Right atrium auricular region (tissue), 2 donors: ENCODE measurements at regions not wholly inside any gene's neighbourhood (a gene's known extent, or its start where the extent isn't known, plus 50 kb on each side); places are given as distances from the start of the nearest gene placed in this dataset.
A peak's percentile ranks its signal among the peaks of the same experiment; 100 is the strongest.
"Not testable (repeated sequence)": the region's sequence is repeated elsewhere in the genome, so short reads cannot be mapped to it uniquely, and the experiment has no call there.

Experiments used
- DNase-seq: peaks from one replicate; pipeline ENCODE4 v3.0.0-alpha.2; 2019; ENCODE audit warnings: low spot score
- H3K27ac ChIP-seq, 2 donors: fragments of 200-600 bp; sonication (generic); 1 replicate in 1 of 2; 2 replicates in 1 of 2; pipeline ENCODE4 v1.5.1; 2016 to 2019
- H3K27me3 ChIP-seq, 2 donors: fragments of 200-600 bp; sonication (generic); one replicate each; pipeline versions ENCODE4 v1.5.1 to v1.6.0; 2017 to 2019
- H3K36me3 ChIP-seq: fragments of 200-600 bp; sonication (generic); one replicate; pipeline ENCODE4 v1.5.1; 2016
- H3K4me1 ChIP-seq, 2 donors: fragments of 200-600 bp; sonication (generic); one replicate each; pipeline versions ENCODE4 v1.5.1 to v1.6.0; 2017 to 2019
- H3K4me3 ChIP-seq, 2 donors: fragments of 200-600 bp; sonication (generic); 1 replicate in 1 of 2; 2 replicates in 1 of 2; pipeline ENCODE4 v1.5.1; 2017 to 2019; ENCODE audit warnings: mild to moderate bottlenecking in 1 of 2, moderate library complexity in 1 of 2
- H3K9me3 ChIP-seq, 2 donors: fragments of 200-600 bp; sonication (generic); one replicate each; pipeline ENCODE4 v1.5.1; 2019
- CTCF ChIP-seq, 2 donors: fragments of 200-600 bp; sonication (generic); IDR thresholded peaks; one replicate each; pipeline ENCODE4 v1.5.1; 2019; ENCODE audit warnings: antibody characterized with exemption in 2 of 2

DNA sequence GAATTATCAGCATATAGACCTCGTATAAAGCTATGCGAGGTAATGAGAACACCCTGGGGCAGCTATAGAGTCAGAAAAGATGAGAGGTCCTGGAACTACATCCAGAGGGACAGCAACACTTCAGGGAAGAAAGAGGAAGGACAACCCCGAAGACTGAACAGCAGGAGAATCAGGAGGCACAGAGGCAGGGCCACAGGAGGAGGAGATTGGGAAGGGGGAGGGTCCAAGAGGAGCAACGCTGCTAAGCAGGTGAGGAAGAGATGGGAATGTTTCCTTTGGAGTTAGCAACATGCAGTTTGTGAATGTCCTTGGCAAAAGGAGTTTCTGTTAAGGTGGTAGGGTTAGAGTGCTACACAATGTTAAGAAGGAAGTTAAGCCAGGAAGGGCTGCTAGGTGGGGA is 79.5 kb upstream of the OLIG3 start:
- H3K9me3 ChIP-seq: no peaks in the 10 kb centered on the region
- no peak for TF ChIP-seq CTCF (IDR thresholded peaks at IDR 0.05)
- no peak overlapping the region for H3K4me3 ChIP-seq
- no peak for DNase-seq
- H3K4me1 ChIP-seq: no peaks in the 10 kb centered on the region
- no peaks in the 10 kb centered on the region for H3K27me3 ChIP-seq
- H3K27ac ChIP-seq: no peak overlapping the region
- H3K36me3 ChIP-seq: no peaks in the 10 kb centered on the region

- no peak for DNase-seq
- TF ChIP-seq CTCF (IDR thresholded peaks at IDR 0.05): no peak
- H3K27me3 ChIP-seq: no peaks in the 10 kb centered on the region
- no peak overlapping the region for H3K27ac ChIP-seq
- no peaks in the 10 kb centered on the region for H3K4me1 ChIP-seq
- H3K9me3 ChIP-seq: no peaks in the 10 kb centered on the region
- no peaks in the 10 kb centered on the region for H3K36me3 ChIP-seq
- no peak overlapping the region for H3K4me3 ChIP-seq
Measured at GRCh38 chr6:137579612-137580011, 85.4 kb upstream of the OLIG3 start.

GRCh38 chr6:137581019-137581707 is 87.0 kb upstream of the OLIG3 start:
- no peak overlapping the region for H3K4me3 ChIP-seq
- no peak for TF ChIP-seq CTCF (IDR thresholded peaks at IDR 0.05)
- no peak overlapping the region for H3K27ac ChIP-seq
- DNase-seq: no peak
- no peaks in the 10 kb centered on the region for H3K4me1 ChIP-seq
- H3K36me3 ChIP-seq: no peaks in the 10 kb centered on the region
- H3K9me3 ChIP-seq: no peaks in the 10 kb centered on the region
- H3K27me3 ChIP-seq: no peaks in the 10 kb centered on the region

GRCh38 chr6:137583519-137583918 is 89.3 kb upstream of the OLIG3 start:
- H3K4me3 ChIP-seq, H3K4me1 ChIP-seq, H3K36me3 ChIP-seq, H3K27ac ChIP-seq, DNase-seq, H3K27me3 ChIP-seq, H3K9me3 ChIP-seq: not testable (repeated sequence)

- Histone ChIP-seq H3K36me3 (no peaks in the 10 kb centered on the region), H3K4me3 (no peak overlapping the region), H3K9me3 (peaks cover 0 to 15% of the 10 kb centered on the region in 2 donors), H3K4me1 (no peaks in the 10 kb centered on the region), H3K27me3 (no peaks in the 10 kb centered on the region), H3K27ac (no peak overlapping the region)
- DNase-seq: no peak
- no peak for TF ChIP-seq CTCF (IDR thresholded peaks at IDR 0.05)
Measured at GRCh38 chr6:137588472-137588871, 94.3 kb upstream of the OLIG3 start.

GRCh38 chr6:137589067-137589848 is 95.1 kb upstream of the OLIG3 start:
- peaks cover 0 to 19% of the 10 kb centered on the region in 2 donors for H3K9me3 ChIP-seq
- H3K4me1 ChIP-seq: no peaks in the 10 kb centered on the region
- no peak for DNase-seq
- no peak overlapping the region for H3K4me3 ChIP-seq
- peak in 1 of 2 donors; percentile 30 for TF ChIP-seq CTCF (IDR thresholded peaks at IDR 0.05)
- H3K27ac ChIP-seq: no peak overlapping the region
- no peaks in the 10 kb centered on the region for H3K27me3 ChIP-seq
- no peaks in the 10 kb centered on the region for H3K36me3 ChIP-seq
